Endothelial cell of umbilical vein (primary cell): ENCODE measurements at regions not wholly inside any gene's neighbourhood (a gene's known extent, or its start where the extent isn't known, plus 50 kb on each side); places are given as distances from the start of the nearest gene placed in this dataset.

Experiments
- BruUV-seq: library from RNA; stranded (reverse); fragments of 400-500 nt; replicated peaks from 2 replicates; lab custom pipeline; 2021; lab: Mats Ljungman, UMichigan
- CTCF ChIA-PET: fragments of 300-600, 350-600 bp; sonication (Branson Sonifier 250); formaldehyde crosslinking; loops from one replicate; lab custom pipeline; 2021; ENCODE audit warnings: antibody characterized with exemption, inconsistent platforms; lab: Charles Lee
- POLR2A ChIA-PET: fragments of 300-600, 350-600 bp; sonication (Branson Sonifier 250); formaldehyde crosslinking; loops from one replicate; lab custom pipeline; 2021; ENCODE audit warnings: antibody characterized with exemption, inconsistent platforms; lab: Charles Lee
- DNase-seq: peaks from one replicate; pipeline ENCODE4 v3.0.0-alpha.2; 2011; ENCODE audit warnings: low read depth, low spot score
- FAIRE-seq: peaks from 2 replicates; lab custom pipeline; 2011; peaks lifted over from hg19 to GRCh38; lab: Jason Lieb, UNC
- H2AFZ ChIP-seq: 2 replicates; pipeline ENCODE4 v1.6.0; 2012; ENCODE audit warnings: low read depth, low read length, control low read depth, inconsistent platforms
- H3K27ac ChIP-seq: 2 replicates; pipeline ENCODE4 v1.5.1; 2011; ENCODE audit warnings: low read depth, mild to moderate bottlenecking, control low read depth, low read length, moderate library complexity; ENCODE audit not compliant: insufficient read depth
- H3K27me3 ChIP-seq, 2 experiments: 2 replicates each; pipeline versions ENCODE4 v1.6.0 to v1.6.1; 2011; ENCODE audit warnings: low read length in 2 of 2, mixed read lengths in 1 of 2; ENCODE audit not compliant: control insufficient read depth in 2 of 2, insufficient read depth in 2 of 2
- H3K36me3 ChIP-seq, 2 experiments: 2 replicates in 1 of 2; 3 replicates in 1 of 2; pipeline ENCODE4 v1.5.1; 2011; ENCODE audit warnings: low read length in 2 of 2, mild to moderate bottlenecking in 1 of 2, moderate library complexity in 1 of 2; ENCODE audit not compliant: control insufficient read depth in 2 of 2, insufficient read depth in 2 of 2; ENCODE audit errors: extremely low read depth in 1 of 2
- H3K4me1 ChIP-seq: 3 replicates; pipeline ENCODE4 v1.5.1; 2011; ENCODE audit warnings: mild to moderate bottlenecking, low read length; ENCODE audit not compliant: control insufficient read depth, insufficient read depth; ENCODE audit errors: extremely low read depth
- H3K4me2 ChIP-seq: 2 replicates; pipeline ENCODE4 v1.6.1; 2011; ENCODE audit warnings: low read length, control low read depth, mixed read lengths; ENCODE audit not compliant: insufficient read depth
- H3K4me3 ChIP-seq, 3 experiments: fragments of 200-600 bp in 1 of 3; sonication (generic), shearing (Covaris generic) in 1 of 3; replicated peaks in 1 of 3; 2 replicates each; pipeline ENCODE4 v1.5.1; 2011 to 2016; ENCODE audit warnings: control low read depth in 3 of 3, low read length in 3 of 3, mild to moderate bottlenecking in 2 of 3, inconsistent platforms in 1 of 3, low read depth in 1 of 3, moderate library complexity in 1 of 3; ENCODE audit not compliant: insufficient read depth in 1 of 3
- H3K79me2 ChIP-seq: 2 replicates; pipeline ENCODE4 v1.6.0; 2012; ENCODE audit warnings: low read length, inconsistent platforms; ENCODE audit not compliant: control insufficient read depth, insufficient read depth
- H3K9ac ChIP-seq: replicated peaks from 2 replicates; pipeline ENCODE3; 2011; ENCODE audit warnings: low read length, control low read depth; ENCODE audit not compliant: insufficient read depth; ENCODE audit errors: extremely low read depth
- H3K9me1 ChIP-seq: replicated peaks from 3 replicates; pipeline ENCODE4 v1.6.0; 2011; ENCODE audit warnings: mild to moderate bottlenecking, low read length; ENCODE audit not compliant: control insufficient read depth, insufficient read depth; ENCODE audit errors: extremely low read depth
- H3K9me3 ChIP-seq: replicated peaks from 2 replicates; pipeline ENCODE4 v1.5.1; 2012; ENCODE audit warnings: low read length, inconsistent platforms; ENCODE audit not compliant: control insufficient read depth, insufficient read depth
- H4K20me1 ChIP-seq: replicated peaks from 2 replicates; pipeline ENCODE3; 2011; ENCODE audit warnings: mild to moderate bottlenecking, low read length; ENCODE audit not compliant: control insufficient read depth, insufficient read depth; ENCODE audit errors: extremely low read depth
- EZH2 ChIP-seq: IDR thresholded peaks from 2 replicates; pipeline ENCODE4 v1.6.1; 2012; ENCODE audit warnings: borderline replicate concordance, low read depth, mild to moderate bottlenecking, moderate library complexity, low read length, inconsistent platforms; ENCODE audit not compliant: severe bottlenecking
- FOS ChIP-seq: IDR thresholded peaks from 2 replicates; pipeline ENCODE4 v1.6.1; 2011; ENCODE audit warnings: mild to moderate bottlenecking, low read length, moderate library complexity, borderline replicate concordance; ENCODE audit not compliant: insufficient read depth
- GATA2 ChIP-seq: IDR thresholded peaks from 2 replicates; pipeline ENCODE4 v1.7.0; 2011; ENCODE audit warnings: low read depth, mild to moderate bottlenecking, moderate library complexity, mixed read lengths, low read length; ENCODE audit not compliant: insufficient read length, insufficient read depth
- JUN ChIP-seq: IDR thresholded peaks from 2 replicates; pipeline ENCODE4 v1.6.1; 2011; ENCODE audit warnings: borderline replicate concordance, low read depth; ENCODE audit not compliant: insufficient read length, insufficient read depth
- MYC ChIP-seq: IDR thresholded peaks from one replicate; pipeline ENCODE4 v1.6.1; 2011; ENCODE audit warnings: mild to moderate bottlenecking, low read depth, low read length
- POLR2A ChIP-seq: IDR thresholded peaks from 2 replicates; pipeline ENCODE4 v1.6.1; 2012; ENCODE audit warnings: low read depth, mild to moderate bottlenecking, control low read depth, low read length
- POLR2AphosphoS5 ChIP-seq: IDR thresholded peaks from 2 replicates; pipeline ENCODE4 v1.6.1; 2012; ENCODE audit warnings: low read depth, mild to moderate bottlenecking, control low read depth, low read length, moderate library complexity; ENCODE audit not compliant: insufficient read depth
- dilution Hi-C: fragments of 300-500 bp; cut with MboI; formaldehyde crosslinking; loops from one replicate; pipeline ENCODE4 v1.15.0; 2019; ENCODE audit warnings: low sequenced_read_pairs; ENCODE audit not compliant: extremely low pct_ligation_motif_present
- intact Hi-C: fragments of 100-400 bp; cut with micrococcal nuclease; formaldehyde crosslinking; loops from one replicate; pipeline ENCODE4 v1.10.0; 2022
- TF ChIP-seq, protein P1 (sequence below): IDR thresholded peaks from 2 replicates; pipeline ENCODE4 v1.6.1; 2011; ENCODE audit not compliant: insufficient read depth, insufficient read length
- TF ChIP-seq, protein P2 (sequence below), 2 donors: IDR thresholded peaks; 1 replicate in 1 of 2; 2 replicates in 1 of 2; pipeline ENCODE4 v1.5.1; 2011; ENCODE audit warnings: low read length in 2 of 2, mild to moderate bottlenecking in 2 of 2, moderate library complexity in 2 of 2, control low read depth in 1 of 2, inconsistent platforms in 1 of 2, low read depth in 1 of 2; ENCODE audit not compliant: insufficient read depth in 1 of 2; ENCODE audit errors: extremely low read depth in 1 of 2

DNA sequence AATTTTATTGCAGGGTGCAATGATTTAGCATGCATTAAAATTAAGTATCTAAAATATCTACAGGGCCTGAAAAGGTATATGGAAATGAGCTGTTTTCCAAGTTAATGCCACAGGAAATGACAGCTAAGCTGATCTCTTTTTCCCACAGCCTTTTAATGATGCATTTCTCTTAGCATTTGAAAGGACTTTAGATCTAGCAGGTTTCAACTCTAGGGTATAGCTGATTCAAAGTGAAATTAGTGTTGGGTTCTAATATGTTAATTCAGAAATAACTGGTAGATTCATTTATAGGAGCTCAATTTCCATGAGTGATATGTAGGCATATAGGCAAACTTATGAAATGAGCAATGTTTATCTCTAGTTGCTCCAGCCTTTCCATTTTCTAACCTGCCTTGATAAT, 274.2 kb downstream of the CASP12 start:
- no peaks in the 10 kb centered on the region for H3K36me3 ChIP-seq
- H3K9ac ChIP-seq, result no peak overlapping the region
- peaks cover 5% of the 10 kb centered on the region for H3K4me1 ChIP-seq
- TF ChIP-seq, protein P1, sequence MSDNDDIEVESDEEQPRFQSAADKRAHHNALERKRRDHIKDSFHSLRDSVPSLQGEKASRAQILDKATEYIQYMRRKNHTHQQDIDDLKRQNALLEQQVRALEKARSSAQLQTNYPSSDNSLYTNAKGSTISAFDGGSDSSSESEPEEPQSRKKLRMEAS, result no peak
- TF ChIP-seq, protein P2, sequence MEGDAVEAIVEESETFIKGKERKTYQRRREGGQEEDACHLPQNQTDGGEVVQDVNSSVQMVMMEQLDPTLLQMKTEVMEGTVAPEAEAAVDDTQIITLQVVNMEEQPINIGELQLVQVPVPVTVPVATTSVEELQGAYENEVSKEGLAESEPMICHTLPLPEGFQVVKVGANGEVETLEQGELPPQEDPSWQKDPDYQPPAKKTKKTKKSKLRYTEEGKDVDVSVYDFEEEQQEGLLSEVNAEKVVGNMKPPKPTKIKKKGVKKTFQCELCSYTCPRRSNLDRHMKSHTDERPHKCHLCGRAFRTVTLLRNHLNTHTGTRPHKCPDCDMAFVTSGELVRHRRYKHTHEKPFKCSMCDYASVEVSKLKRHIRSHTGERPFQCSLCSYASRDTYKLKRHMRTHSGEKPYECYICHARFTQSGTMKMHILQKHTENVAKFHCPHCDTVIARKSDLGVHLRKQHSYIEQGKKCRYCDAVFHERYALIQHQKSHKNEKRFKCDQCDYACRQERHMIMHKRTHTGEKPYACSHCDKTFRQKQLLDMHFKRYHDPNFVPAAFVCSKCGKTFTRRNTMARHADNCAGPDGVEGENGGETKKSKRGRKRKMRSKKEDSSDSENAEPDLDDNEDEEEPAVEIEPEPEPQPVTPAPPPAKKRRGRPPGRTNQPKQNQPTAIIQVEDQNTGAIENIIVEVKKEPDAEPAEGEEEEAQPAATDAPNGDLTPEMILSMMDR (IDR thresholded peaks at IDR 0.05; ENCODE audit: extremely low read depth in 1 of 2, insufficient read depth in 1 of 2, low read depth in 1 of 2, low read length in 2 of 2), result no peak
- TF ChIP-seq POLR2AphosphoS5, result no peak
- no peak for TF ChIP-seq POLR2A
- no peak for TF ChIP-seq GATA2
- no peak for TF ChIP-seq EZH2
- TF ChIP-seq FOS, result no peak
- TF ChIP-seq JUN, result no peak
- no peak for TF ChIP-seq MYC
- no peaks in the 10 kb centered on the region for H3K27me3 ChIP-seq
- no peak overlapping the region for H3K27ac ChIP-seq
- FAIRE-seq (peak; percentile 26), DNase-seq (peak; percentile 20)
- intact Hi-C loops, result no loop called here
- no peak overlapping the region for H3K4me3 ChIP-seq
- ChIA-PET POLR2A (interaction anchor here (0.7 kb wide), 1 partner anchor 20 kb away, joined by 3 read pairs; no protein-coding TSS in a partner anchor), CTCF (interaction anchor here (1.0 to 2.3 kb wide), 5 partner anchors 10 to 1239 kb away, joined by 3 to 11 read pairs (median 6); no protein-coding TSS in a partner anchor)
- no peaks in the 10 kb centered on the region for H4K20me1 ChIP-seq
- dilution Hi-C loops, result no loop called here
- H3K4me2 ChIP-seq, result no peak overlapping the region
- H3K79me2 ChIP-seq, result no peaks in the 10 kb centered on the region
- H2AFZ ChIP-seq, result no peak overlapping the region
- H3K9me3 ChIP-seq, result no peaks in the 10 kb centered on the region
- no peaks in the 10 kb centered on the region for H3K9me1 ChIP-seq
- no TSS peak for BruUV-seq
